ENCODE measurements at regions not wholly inside any gene's neighbourhood (a gene's known extent, or its start where the extent isn't known, plus 50 kb on each side); places are given as distances from the start of the nearest gene placed in this dataset.

- Histone ChIP-seq H3K4me3 (ENCODE audit: severe bottlenecking) (no peak overlapping the region), H3K36me3 (ENCODE audit: low read depth) (no peaks in the 10 kb centered on the region), H3K9me3 (ENCODE audit: severe bottlenecking) (no peaks in the 10 kb centered on the region), H3K4me1 (ENCODE audit: insufficient read depth, poor library complexity, severe bottlenecking) (no peaks in the 10 kb centered on the region), H3K27me3 (ENCODE audit: insufficient read depth, poor library complexity, severe bottlenecking) (no peaks in the 10 kb centered on the region), H3K27ac (ENCODE audit: poor library complexity, severe bottlenecking) (no peak overlapping the region)
- ATAC-seq (ENCODE audit: low read depth): no peak
- no peak for TF ChIP-seq CTCF (IDR thresholded peaks at IDR 0.05; ENCODE audit: poor library complexity, severe bottlenecking)
- no peak for DNase-seq (ENCODE audit: low spot score)
Observed at GRCh38 chr10:30734901-30735300, 105.3 kb upstream of the LYZL2 start.

GRCh38 chr10:30732671-30733070 lies 103.1 kb upstream of the LYZL2 start:
- no peak overlapping the region for H3K4me3 ChIP-seq (ENCODE audit: severe bottlenecking)
- DNase-seq (ENCODE audit: low spot score) (no peak), ATAC-seq (ENCODE audit: low read depth) (no peak)
- no peak for TF ChIP-seq CTCF (IDR thresholded peaks at IDR 0.05; ENCODE audit: poor library complexity, severe bottlenecking)
- no peaks in the 10 kb centered on the region for H3K4me1 ChIP-seq (ENCODE audit: insufficient read depth, poor library complexity, severe bottlenecking)
- H3K9me3 ChIP-seq (ENCODE audit: severe bottlenecking): no peaks in the 10 kb centered on the region
- H3K27ac ChIP-seq (ENCODE audit: poor library complexity, severe bottlenecking): no peak overlapping the region
- H3K36me3 ChIP-seq (ENCODE audit: low read depth): no peaks in the 10 kb centered on the region
- H3K27me3 ChIP-seq (ENCODE audit: insufficient read depth, poor library complexity, severe bottlenecking): no peaks in the 10 kb centered on the region

GRCh38 chr10:30731963-30732362 lies 102.4 kb upstream of the LYZL2 start:
- no peak for ATAC-seq (ENCODE audit: low read depth)
- no peak overlapping the region for H3K27ac ChIP-seq (ENCODE audit: poor library complexity, severe bottlenecking)
- no peak overlapping the region for H3K4me3 ChIP-seq (ENCODE audit: severe bottlenecking)

GRCh38 chr10:30730306-30730705 lies 100.8 kb upstream of the LYZL2 start:
- no peak overlapping the region for H3K27ac ChIP-seq (ENCODE audit: poor library complexity, severe bottlenecking)
- H3K4me1 ChIP-seq (ENCODE audit: insufficient read depth, poor library complexity, severe bottlenecking): no peaks in the 10 kb centered on the region
- no peaks in the 10 kb centered on the region for H3K9me3 ChIP-seq (ENCODE audit: severe bottlenecking)
- H3K4me3 ChIP-seq (ENCODE audit: severe bottlenecking): no peak overlapping the region
- H3K36me3 ChIP-seq (ENCODE audit: low read depth): no peaks in the 10 kb centered on the region
- no peak for ATAC-seq (ENCODE audit: low read depth)
- no peak for TF ChIP-seq CTCF (IDR thresholded peaks at IDR 0.05; ENCODE audit: poor library complexity, severe bottlenecking)
- no peaks in the 10 kb centered on the region for H3K27me3 ChIP-seq (ENCODE audit: insufficient read depth, poor library complexity, severe bottlenecking)
- no peak for DNase-seq (ENCODE audit: low spot score)

More at GRCh38 chr10:30731963-30732362, 102.4 kb upstream of the LYZL2 start:
- Histone ChIP-seq H3K27me3 (ENCODE audit: insufficient read depth, poor library complexity, severe bottlenecking) (no peaks in the 10 kb centered on the region), H3K4me1 (ENCODE audit: insufficient read depth, poor library complexity, severe bottlenecking) (no peaks in the 10 kb centered on the region), H3K9me3 (ENCODE audit: severe bottlenecking) (no peaks in the 10 kb centered on the region), H3K36me3 (ENCODE audit: low read depth) (no peaks in the 10 kb centered on the region)
- TF ChIP-seq CTCF (IDR thresholded peaks at IDR 0.05; ENCODE audit: poor library complexity, severe bottlenecking): no peak
- no peak for DNase-seq (ENCODE audit: low spot score)

DNA sequence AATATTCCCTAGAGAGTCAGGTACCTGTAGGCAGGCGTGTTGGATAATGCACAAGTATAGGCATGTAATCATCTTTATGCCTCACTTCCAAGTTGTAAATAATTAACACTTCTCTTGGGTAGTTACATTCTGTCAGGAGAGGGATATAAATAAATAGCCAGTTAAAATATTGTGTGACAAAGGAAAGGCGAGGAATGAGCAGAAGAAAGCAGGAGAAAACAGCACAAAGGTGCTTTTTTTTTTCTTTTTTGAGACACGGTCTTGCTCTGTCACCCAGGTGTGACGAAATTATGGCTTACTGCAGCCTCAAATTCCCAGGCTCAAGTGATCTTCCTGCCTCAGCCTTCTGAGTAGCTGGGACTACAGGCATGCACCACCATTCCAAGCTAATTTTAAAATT lies 99.2 kb upstream of the LYZL2 start:
- no peaks in the 10 kb centered on the region for H3K27me3 ChIP-seq (ENCODE audit: insufficient read depth, poor library complexity, severe bottlenecking)
- DNase-seq (ENCODE audit: low spot score) (no peak), ATAC-seq (ENCODE audit: low read depth) (no peak)
- H3K9me3 ChIP-seq (ENCODE audit: severe bottlenecking): no peaks in the 10 kb centered on the region
- no peaks in the 10 kb centered on the region for H3K36me3 ChIP-seq (ENCODE audit: low read depth)
- H3K27ac ChIP-seq (ENCODE audit: poor library complexity, severe bottlenecking): no peak overlapping the region
- no peak for TF ChIP-seq CTCF (IDR thresholded peaks at IDR 0.05; ENCODE audit: poor library complexity, severe bottlenecking)
- no peak overlapping the region for H3K4me3 ChIP-seq (ENCODE audit: severe bottlenecking)
- no peaks in the 10 kb centered on the region for H3K4me1 ChIP-seq (ENCODE audit: insufficient read depth, poor library complexity, severe bottlenecking)
